Hematopoietic multipotent progenitor cell treated with erythropoietin and hydrocortisone succinate and interleukin-3 and kit ligand, for 15 days (in vitro differentiated cells): ENCODE measurements at regions not wholly inside any gene's neighbourhood (a gene's known extent, or its start where the extent isn't known, plus 50 kb on each side); places are given as distances from the start of the nearest gene placed in this dataset.
A peak's percentile ranks its signal among the peaks of the same experiment; 100 is the strongest.
"Not testable (repeated sequence)": the region's sequence is repeated elsewhere in the genome, so short reads cannot be mapped to it uniquely, and the experiment has no call there.

Experiments used
- DNase-seq: peaks from one replicate; pipeline ENCODE4 v3.0.0-alpha.2; 2015; ENCODE audit warnings: low spot score

- not testable (repeated sequence) for DNase-seq
These were observed 309.6 kb downstream of the SPATA31A1 start for GRCh38 chr9:39665020-39665419.

- DNase-seq: not testable (repeated sequence)
These were observed 319.2 kb downstream of the SPATA31A1 start for GRCh38 chr9:39674437-39675210.

- DNase-seq: not testable (repeated sequence)
These were observed 319.7 kb downstream of the SPATA31A1 start for GRCh38 chr9:39675211-39675553.

- DNase-seq: not testable (repeated sequence)
These were observed 323.2 kb downstream of the SPATA31A1 start for GRCh38 chr9:39678534-39679263.

- DNase-seq: not testable (repeated sequence)
These were observed 325.4 kb downstream of the SPATA31A1 start for GRCh38 chr9:39680694-39681401.

GRCh38 chr9:39728862-39729261 lies 373.4 kb downstream of the SPATA31A1 start:
- not testable (repeated sequence) for DNase-seq

GRCh38 chr9:39744898-39745297 lies 389.4 kb downstream of the SPATA31A1 start:
- not testable (repeated sequence) for DNase-seq

- DNase-seq: not testable (repeated sequence)
These were observed 420.1 kb downstream of the SPATA31A1 start for GRCh38 chr9:39775570-39775969.

- not testable (repeated sequence) for DNase-seq
These were observed 435.9 kb downstream of the SPATA31A1 start for GRCh38 chr9:39791356-39791755.

GRCh38 chr9:39797935-39798334 lies 442.5 kb downstream of the SPATA31A1 start:
- DNase-seq: not testable (repeated sequence)

- DNase-seq: not testable (repeated sequence)
These were observed 443.8 kb downstream of the SPATA31A1 start for GRCh38 chr9:39799252-39799651.

- DNase-seq: not testable (repeated sequence)
These were observed 447.1 kb downstream of the SPATA31A1 start for GRCh38 chr9:39802561-39802960.

GRCh38 chr9:39809401-39810226 lies 454.1 kb downstream of the SPATA31A1 start:
- DNase-seq: peak; percentile 2

GRCh38 chr9:39810401-39810800 lies 454.9 kb downstream of the SPATA31A1 start:
- DNase-seq: not testable (repeated sequence)

- not testable (repeated sequence) for DNase-seq
These were observed 456.1 kb downstream of the SPATA31A1 start for GRCh38 chr9:39811615-39812014.

GRCh38 chr9:39828457-39828856 lies 473.0 kb downstream of the SPATA31A1 start:
- DNase-seq: not testable (repeated sequence)
